GM23248 (cell line): ENCODE measurements at regions not wholly inside any gene's neighbourhood (a gene's known extent, or its start where the extent isn't known, plus 50 kb on each side); places are given as distances from the start of the nearest gene placed in this dataset.

Source experiments
- EZH2 ChIP-seq: fragments of 200-600 bp; sonication (generic); IDR thresholded peaks from 2 replicates; pipeline ENCODE4 v1.6.1; 2018; ENCODE audit warnings: antibody characterized with exemption, mild to moderate bottlenecking; ENCODE audit not compliant: insufficient read depth, poor library complexity, severe bottlenecking
- EZH2phosphoT487 ChIP-seq: fragments of 200-600 bp; sonication (generic); IDR thresholded peaks from 2 replicates; pipeline ENCODE4 v1.6.1; 2018; ENCODE audit warnings: antibody characterized with exemption, moderate library complexity, mild to moderate bottlenecking, low read depth; ENCODE audit not compliant: insufficient read depth

- TF ChIP-seq EZH2phosphoT487 (no peak), EZH2 (no peak)
Measured at GRCh38 chr16:51341204-51341603, 190.1 kb upstream of the SALL1 start.
